Hepatic stellate cell (primary cell): ENCODE measurements at regions not wholly inside any gene's neighbourhood (a gene's known extent, or its start where the extent isn't known, plus 50 kb on each side); places are given as distances from the start of the nearest gene placed in this dataset.
"Not testable (repeated sequence)": the region's sequence is repeated elsewhere in the genome, so short reads cannot be mapped to it uniquely, and the experiment has no call there.

Source experiments
- DNase-seq: peaks from one replicate; pipeline ENCODE4 v3.0.0; 2011; ENCODE audit warnings: low spot score

- DNase-seq: no peak
These were observed 133.2 kb upstream of the CENPW start for GRCh38 chr6:126206504-126207246.

GRCh38 chr6:126210398-126211075 is 129.4 kb upstream of the CENPW start:
- no peak for DNase-seq

- DNase-seq: no peak
These were observed 122.4 kb upstream of the CENPW start for GRCh38 chr6:126217497-126217896.

- not testable (repeated sequence) for DNase-seq
These were observed 119.0 kb upstream of the CENPW start for GRCh38 chr6:126220901-126221300.

- DNase-seq: no peak
These were observed 111.8 kb upstream of the CENPW start for GRCh38 chr6:126227833-126228702.

GRCh38 chr6:126232671-126233070 is 107.2 kb upstream of the CENPW start:
- DNase-seq: no peak

GRCh38 chr6:126233192-126233591 is 106.7 kb upstream of the CENPW start:
- no peak for DNase-seq

GRCh38 chr6:126235363-126235762 is 104.6 kb upstream of the CENPW start:
- DNase-seq: no peak

- DNase-seq: no peak
These were observed 94.8 kb upstream of the CENPW start for GRCh38 chr6:126245077-126245476.

- DNase-seq: no peak
These were observed 87.8 kb upstream of the CENPW start for GRCh38 chr6:126252154-126252553.

GRCh38 chr6:126253431-126253830 is 86.5 kb upstream of the CENPW start:
- DNase-seq: no peak

GRCh38 chr6:126258150-126258549 is 81.8 kb upstream of the CENPW start:
- DNase-seq: no peak

- no peak for DNase-seq
These were observed 78.0 kb upstream of the CENPW start for GRCh38 chr6:126261792-126262421.

- no peak for DNase-seq
These were observed 75.7 kb upstream of the CENPW start for GRCh38 chr6:126264265-126264664.

- no peak for DNase-seq
These were observed 73.3 kb upstream of the CENPW start for GRCh38 chr6:126266664-126267063.

GRCh38 chr6:126267626-126268025 is 72.3 kb upstream of the CENPW start:
- no peak for DNase-seq

- no peak for DNase-seq
These were observed 71.8 kb upstream of the CENPW start for GRCh38 chr6:126268092-126268491.

- DNase-seq: no peak
These were observed 59.6 kb upstream of the CENPW start for GRCh38 chr6:126280287-126280686.

GRCh38 chr6:126285871-126286365 is 54.0 kb upstream of the CENPW start:
- DNase-seq: no peak
